Lung (tissue), 11 donors: ENCODE measurements at regions not wholly inside any gene's neighbourhood (a gene's known extent, or its start where the extent isn't known, plus 50 kb on each side); places are given as distances from the start of the nearest gene placed in this dataset.

ENCODE experiments used
- ATAC-seq: fragments of 200-7000 bp; cut with Tn5 transposase; one replicate; pipeline ENCODE4 v1.9.1; 2020; ENCODE audit warnings: moderate number of reproducible peaks; ENCODE audit not compliant: insufficient read depth, low FRiP score
- DNase-seq, 3 donors: peaks; one replicate each; pipeline ENCODE4 v3.0.0-alpha.2; 2013 to 2017
- H3K27ac ChIP-seq, 2 donors: one replicate each; pipeline ENCODE4 v1.5.1; 2013; ENCODE audit warnings: mild to moderate bottlenecking in 2 of 2, moderate library complexity in 2 of 2, control low read depth in 1 of 2, inconsistent platforms in 1 of 2, low read depth in 1 of 2, low read length in 1 of 2
- H3K27me3 ChIP-seq, 3 donors: one replicate each; pipeline ENCODE4 v1.5.1; 2013; ENCODE audit warnings: low read length in 2 of 3; ENCODE audit not compliant: control insufficient read depth in 3 of 3, insufficient read depth in 3 of 3
- H3K36me3 ChIP-seq, 4 donors: one replicate each; pipeline ENCODE4 v1.5.1; 2013; ENCODE audit warnings: low read length in 4 of 4, mild to moderate bottlenecking in 1 of 4, moderate library complexity in 1 of 4; ENCODE audit not compliant: control insufficient read depth in 4 of 4, insufficient read depth in 4 of 4
- H3K4me1 ChIP-seq, 5 donors: one replicate each; pipeline ENCODE4 v1.5.1; 2013; ENCODE audit warnings: low read length in 5 of 5, mild to moderate bottlenecking in 2 of 5, moderate library complexity in 1 of 5; ENCODE audit not compliant: control insufficient read depth in 5 of 5, insufficient read depth in 5 of 5
- H3K4me3 ChIP-seq: one replicate; pipeline ENCODE4 v1.5.1; 2013; ENCODE audit warnings: mild to moderate bottlenecking, control low read depth, moderate library complexity
- H3K9ac ChIP-seq, 2 donors: one replicate each; pipeline ENCODE4 v1.5.1; 2013; ENCODE audit warnings: low read length in 2 of 2, control low read depth in 1 of 2; ENCODE audit not compliant: insufficient read depth in 1 of 2
- H3K9me3 ChIP-seq, 4 donors: one replicate each; pipeline ENCODE4 v1.5.1; 2013; ENCODE audit warnings: low read length in 3 of 4, mild to moderate bottlenecking in 1 of 4, moderate library complexity in 1 of 4; ENCODE audit not compliant: control insufficient read depth in 4 of 4, insufficient read depth in 3 of 4
- CTCF ChIP-seq: IDR thresholded peaks from 2 replicates; pipeline ENCODE4 v1.5.1; 2012; ENCODE audit warnings: mild to moderate bottlenecking; ENCODE audit errors: control extremely low read depth, extremely low read depth
- WGBS, 2 donors: extraction: QIAGEN DNeasy Blood & Tissue Kit; methylation state at CpG; one replicate each; pipeline ENCODE4 v1.1.7; 2013; 5-methylcytosine and 5-hydroxymethylcytosine counted together
- donor health status: control.
- donor health status: control.
- donor health status: Bipolar disorder and iron deficiency.
- donor health status: healthy.
- donor health status: DM: yes; HTN: yes; CAD: no.

- no peak for TF ChIP-seq CTCF
- H3K9ac ChIP-seq: no peak overlapping the region
- 74 to 86% methylated on average over 12 of the region's 12 CpGs for WGBS, 2 donors
- H3K27ac ChIP-seq: no peak overlapping the region
- DNase-seq (peak; percentile 64 to 88 (median 82)), ATAC-seq (no peak)
- H3K4me1 ChIP-seq: peaks cover 0 to 18% (median 2%) of the 10 kb centered on the region in 5 donors
- no peaks in the 10 kb centered on the region for H3K36me3 ChIP-seq
- H3K4me3 ChIP-seq: no peak overlapping the region
- H3K9me3 ChIP-seq: no peaks in the 10 kb centered on the region
- H3K27me3 ChIP-seq: no peaks in the 10 kb centered on the region
These were observed 866.0 kb upstream of the NR2F2 start for GRCh38 chr15:95464509-95464908.

GRCh38 chr15:95468820-95469219, 861.7 kb upstream of the NR2F2 start:
- no peaks in the 10 kb centered on the region for H3K27me3 ChIP-seq
- TF ChIP-seq CTCF: no peak
- 65 to 72% methylated on average over 12 of the region's 12 CpGs for WGBS, 2 donors
- H3K4me3 ChIP-seq: no peak overlapping the region
- H3K9me3 ChIP-seq: no peaks in the 10 kb centered on the region
- ATAC-seq (no peak), DNase-seq (no peak)
- H3K36me3 ChIP-seq: no peaks in the 10 kb centered on the region
- no peak overlapping the region for H3K27ac ChIP-seq
- H3K9ac ChIP-seq: no peak overlapping the region
- H3K4me1 ChIP-seq: peaks cover 0 to 38% (median 4%) of the 10 kb centered on the region in 5 donors

- Histone ChIP-seq H3K9me3 (no peaks in the 10 kb centered on the region), H3K9ac (no peak overlapping the region)
- TF ChIP-seq CTCF: no peak
These were observed 861.0 kb upstream of the NR2F2 start for GRCh38 chr15:95469496-95470000.

GRCh38 chr15:95470529-95470928, 860.0 kb upstream of the NR2F2 start:
- H3K4me3 ChIP-seq: no peak overlapping the region
- H3K9ac ChIP-seq: no peak overlapping the region
- peak overlapping the region in 1 of 2 donors; percentile 9 for H3K27ac ChIP-seq
- ATAC-seq (no peak), DNase-seq (no peak)
- WGBS, 2 donors: 41 to 63% methylated on average over 3 of the region's 3 CpGs
- no peaks in the 10 kb centered on the region for H3K36me3 ChIP-seq
- H3K4me1 ChIP-seq: peaks cover 0 to 29% (median 2%) of the 10 kb centered on the region in 5 donors
- H3K27me3 ChIP-seq: no peaks in the 10 kb centered on the region
- no peaks in the 10 kb centered on the region for H3K9me3 ChIP-seq
- no peak for TF ChIP-seq CTCF

More at GRCh38 chr15:95469496-95470000, 861.0 kb upstream of the NR2F2 start:
- DNase-seq (no peak), ATAC-seq (no peak)
- Histone ChIP-seq H3K4me3 (no peak overlapping the region), H3K27me3 (no peaks in the 10 kb centered on the region), H3K4me1 (peaks cover 0 to 30% (median 2%) of the 10 kb centered on the region in 5 donors), H3K36me3 (no peaks in the 10 kb centered on the region), H3K27ac (no peak overlapping the region)
- 55 to 59% methylated on average over 8 of the region's 8 CpGs for WGBS, 2 donors
